Mucosa of stomach (tissue), 1 donor: ENCODE measurements at regions not wholly inside any gene's neighbourhood (a gene's known extent, or its start where the extent isn't known, plus 50 kb on each side); places are given as distances from the start of the nearest gene placed in this dataset.

Experiments used
- H3K27me3 ChIP-seq: one replicate; pipeline ENCODE4 v1.7.0; 2013; ENCODE audit warnings: mild to moderate bottlenecking, low read length; ENCODE audit not compliant: control insufficient read depth, insufficient read depth
- H3K36me3 ChIP-seq: one replicate; pipeline ENCODE4 v1.7.0; 2013; ENCODE audit warnings: low read length; ENCODE audit not compliant: control insufficient read depth, insufficient read depth
- H3K4me1 ChIP-seq: one replicate; pipeline ENCODE4 v1.7.0; 2013; ENCODE audit warnings: mild to moderate bottlenecking, low read length; ENCODE audit not compliant: control insufficient read depth, insufficient read depth
- H3K4me3 ChIP-seq: one replicate; pipeline ENCODE4 v1.7.0; 2013; ENCODE audit warnings: low read length
- H3K9ac ChIP-seq: one replicate; pipeline ENCODE4 v1.7.0; 2013; ENCODE audit warnings: mild to moderate bottlenecking, low read length, moderate library complexity
- H3K9me3 ChIP-seq: one replicate; pipeline ENCODE4 v1.7.0; 2013; ENCODE audit warnings: mild to moderate bottlenecking, low read length, moderate library complexity; ENCODE audit not compliant: control insufficient read depth
- donor health status: Pancreatic carcinoma.

GRCh38 chr16:86199182-86199581 lies 300.2 kb downstream of the IRF8 start:
- H3K4me1 ChIP-seq = peaks cover 12% of the 10 kb centered on the region
- H3K4me3 ChIP-seq = no peak overlapping the region
- no peaks in the 10 kb centered on the region for H3K36me3 ChIP-seq
- peak overlapping the region; percentile 61 for H3K9ac ChIP-seq
- peaks cover 17% of the 10 kb centered on the region for H3K27me3 ChIP-seq
- H3K9me3 ChIP-seq = no peaks in the 10 kb centered on the region

GRCh38 chr16:86199871-86200695 lies 301.1 kb downstream of the IRF8 start:
- Histone ChIP-seq H3K9me3 (no peaks in the 10 kb centered on the region), H3K4me3 (no peak overlapping the region), H3K36me3 (no peaks in the 10 kb centered on the region), H3K9ac (no peak overlapping the region), H3K27me3 (peaks cover 17% of the 10 kb centered on the region), H3K4me1 (peaks cover 8% of the 10 kb centered on the region)

- Histone ChIP-seq H3K9me3 (no peaks in the 10 kb centered on the region), H3K36me3 (no peaks in the 10 kb centered on the region), H3K4me1 (peaks cover 8% of the 10 kb centered on the region), H3K4me3 (no peak overlapping the region), H3K9ac (no peak overlapping the region), H3K27me3 (peaks cover 17% of the 10 kb centered on the region)
Observed at GRCh38 chr16:86200722-86201121, 301.8 kb downstream of the IRF8 start.

- H3K9me3 ChIP-seq = no peaks in the 10 kb centered on the region
- H3K27me3 ChIP-seq = peaks cover 17% of the 10 kb centered on the region
- no peaks in the 10 kb centered on the region for H3K36me3 ChIP-seq
- no peak overlapping the region for H3K9ac ChIP-seq
- H3K4me1 ChIP-seq = peaks cover 8% of the 10 kb centered on the region
- H3K4me3 ChIP-seq = no peak overlapping the region
Observed at GRCh38 chr16:86201746-86202145, 302.8 kb downstream of the IRF8 start.

- no peaks in the 10 kb centered on the region for H3K9me3 ChIP-seq
- peaks cover 8% of the 10 kb centered on the region for H3K4me1 ChIP-seq
- H3K4me3 ChIP-seq = no peak overlapping the region
- H3K9ac ChIP-seq = no peak overlapping the region
- H3K27me3 ChIP-seq = peaks cover 17% of the 10 kb centered on the region
- no peaks in the 10 kb centered on the region for H3K36me3 ChIP-seq
Observed at GRCh38 chr16:86202267-86202666, 303.3 kb downstream of the IRF8 start.

GRCh38 chr16:86202760-86203426 lies 303.9 kb downstream of the IRF8 start:
- no peak overlapping the region for H3K9ac ChIP-seq

GRCh38 chr16:86203557-86204275 lies 304.8 kb downstream of the IRF8 start:
- H3K9ac ChIP-seq = no peak overlapping the region
- no peaks in the 10 kb centered on the region for H3K36me3 ChIP-seq
- H3K27me3 ChIP-seq = peaks cover 8% of the 10 kb centered on the region
- H3K9me3 ChIP-seq = no peaks in the 10 kb centered on the region
- H3K4me1 ChIP-seq = peaks cover 8% of the 10 kb centered on the region
- no peak overlapping the region for H3K4me3 ChIP-seq

More at GRCh38 chr16:86202760-86203426, 303.9 kb downstream of the IRF8 start:
- H3K4me1 ChIP-seq = peaks cover 8% of the 10 kb centered on the region
- no peak overlapping the region for H3K4me3 ChIP-seq
- peaks cover 16% of the 10 kb centered on the region for H3K27me3 ChIP-seq
- no peaks in the 10 kb centered on the region for H3K9me3 ChIP-seq
- no peaks in the 10 kb centered on the region for H3K36me3 ChIP-seq

- Histone ChIP-seq H3K27me3 (no peaks in the 10 kb centered on the region), H3K9me3 (no peaks in the 10 kb centered on the region), H3K9ac (no peak overlapping the region), H3K4me3 (no peak overlapping the region), H3K36me3 (no peaks in the 10 kb centered on the region), H3K4me1 (peaks cover 8% of the 10 kb centered on the region)
Observed at GRCh38 chr16:86205521-86206245, 304.6 kb upstream of the FOXF1 start.

- no peak overlapping the region for H3K4me3 ChIP-seq
- no peaks in the 10 kb centered on the region for H3K27me3 ChIP-seq
- no peaks in the 10 kb centered on the region for H3K4me1 ChIP-seq
- no peaks in the 10 kb centered on the region for H3K9me3 ChIP-seq
- H3K36me3 ChIP-seq = no peaks in the 10 kb centered on the region
- H3K9ac ChIP-seq = no peak overlapping the region
Observed at GRCh38 chr16:86207350-86207749, 303.0 kb upstream of the FOXF1 start.

GRCh38 chr16:86209202-86209601 lies 301.1 kb upstream of the FOXF1 start:
- Histone ChIP-seq H3K9me3 (no peaks in the 10 kb centered on the region), H3K36me3 (no peaks in the 10 kb centered on the region), H3K4me1 (no peaks in the 10 kb centered on the region), H3K27me3 (no peaks in the 10 kb centered on the region), H3K9ac (no peak overlapping the region), H3K4me3 (no peak overlapping the region)

GRCh38 chr16:86210403-86211193 lies 299.7 kb upstream of the FOXF1 start:
- Histone ChIP-seq H3K9me3 (no peaks in the 10 kb centered on the region), H3K36me3 (no peaks in the 10 kb centered on the region), H3K4me3 (no peak overlapping the region), H3K4me1 (no peaks in the 10 kb centered on the region), H3K27me3 (no peaks in the 10 kb centered on the region), H3K9ac (no peak overlapping the region)
